H1 (cell line): ENCODE measurements at regions not wholly inside any gene's neighbourhood (a gene's known extent, or its start where the extent isn't known, plus 50 kb on each side); places are given as distances from the start of the nearest gene placed in this dataset.

ENCODE experiments used
- ATF3 ChIP-seq: IDR thresholded peaks from 2 replicates; pipeline ENCODE4 v1.6.1; 2011; ENCODE audit warnings: low read depth, mild to moderate bottlenecking, low read length; ENCODE audit not compliant: insufficient read depth
- JUND ChIP-seq: IDR thresholded peaks from 2 replicates; pipeline ENCODE4 v1.6.1; 2011; ENCODE audit warnings: mild to moderate bottlenecking, improper control_type of control experiment, low read length
- MAFK ChIP-seq: IDR thresholded peaks from 2 replicates; pipeline ENCODE4 v1.6.1; 2012; ENCODE audit warnings: low read depth, mild to moderate bottlenecking, improper control_type of control experiment, low read length
- SP2 ChIP-seq: IDR thresholded peaks from 2 replicates; pipeline ENCODE4 v1.6.1; 2012; ENCODE audit warnings: mild to moderate bottlenecking, low read length, inconsistent platforms
- USF2 ChIP-seq: IDR thresholded peaks from 2 replicates; pipeline ENCODE4 v1.6.1; 2011; ENCODE audit warnings: low read length, improper control_type of control experiment

- no peak for TF ChIP-seq ATF3
- no peak for TF ChIP-seq JUND
- TF ChIP-seq SP2 = no peak
- TF ChIP-seq USF2 = no peak
- no peak for TF ChIP-seq MAFK
Observed at GRCh38 chr16:13803974-13804373, 116.0 kb upstream of the ERCC4 start (continued).
